HG03097 (cell line): ENCODE measurements at regions not wholly inside any gene's neighbourhood (a gene's known extent, or its start where the extent isn't known, plus 50 kb on each side); places are given as distances from the start of the nearest gene placed in this dataset.

Experiments used
- ATAC-seq: cut with Tn5 transposase; IDR thresholded peaks from one replicate; pipeline ENCODE4 v1.9.1; 2021; ENCODE audit not compliant: unreplicated experiment, low FRiP score

- ATAC-seq: no peak
Measured at GRCh38 chr2:40886100-40886499, 434.2 kb upstream of the SLC8A1 start.

DNA sequence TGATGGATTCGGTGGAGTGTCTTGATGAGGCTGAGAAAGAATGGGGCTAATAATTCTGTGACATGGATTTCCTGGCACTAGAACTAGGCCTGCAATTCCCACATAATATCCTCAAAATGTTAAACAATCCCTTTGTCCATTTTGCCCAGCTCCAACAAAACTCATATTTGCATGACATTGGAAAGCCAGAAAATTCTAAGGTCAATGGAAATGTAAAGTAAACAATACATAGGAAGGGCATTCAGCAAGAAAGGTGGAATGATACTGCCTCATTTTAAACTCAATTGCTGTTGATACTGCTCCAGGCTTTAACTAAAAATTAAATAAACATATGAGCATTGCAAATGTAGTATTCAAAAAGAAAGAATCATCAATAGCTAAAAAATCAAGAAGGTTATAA, 434.8 kb upstream of the SLC8A1 start:
- no peak for ATAC-seq

- ATAC-seq: no peak
Measured at GRCh38 chr2:40896358-40896757, 444.5 kb upstream of the SLC8A1 start.

- no peak for ATAC-seq
Measured at GRCh38 chr2:40914666-40915065, 462.8 kb upstream of the SLC8A1 start.

DNA sequence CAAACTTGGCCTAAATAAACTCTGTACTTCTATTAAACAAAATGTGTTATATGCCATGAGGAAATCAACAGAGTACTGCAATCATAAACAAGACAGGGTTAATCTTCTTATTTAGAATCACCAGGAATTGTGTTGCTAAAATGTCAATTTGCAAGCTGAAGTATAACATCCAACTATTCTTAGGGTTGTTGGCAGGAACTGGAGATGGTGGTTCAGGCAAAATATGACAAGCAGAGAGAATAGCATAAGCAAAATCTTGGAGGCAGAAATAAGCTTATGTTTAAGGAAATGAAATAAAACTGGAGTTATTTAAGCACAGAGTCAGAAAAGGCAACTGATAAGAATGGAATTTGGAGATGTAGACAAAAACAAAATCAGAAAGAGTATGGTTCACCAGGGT, 463.8 kb upstream of the SLC8A1 start:
- ATAC-seq: no peak

GRCh38 chr2:40935349-40935748, 483.5 kb upstream of the SLC8A1 start:
- no peak for ATAC-seq

GRCh38 chr2:40937284-40937683, 485.4 kb upstream of the SLC8A1 start:
- ATAC-seq: no peak

DNA sequence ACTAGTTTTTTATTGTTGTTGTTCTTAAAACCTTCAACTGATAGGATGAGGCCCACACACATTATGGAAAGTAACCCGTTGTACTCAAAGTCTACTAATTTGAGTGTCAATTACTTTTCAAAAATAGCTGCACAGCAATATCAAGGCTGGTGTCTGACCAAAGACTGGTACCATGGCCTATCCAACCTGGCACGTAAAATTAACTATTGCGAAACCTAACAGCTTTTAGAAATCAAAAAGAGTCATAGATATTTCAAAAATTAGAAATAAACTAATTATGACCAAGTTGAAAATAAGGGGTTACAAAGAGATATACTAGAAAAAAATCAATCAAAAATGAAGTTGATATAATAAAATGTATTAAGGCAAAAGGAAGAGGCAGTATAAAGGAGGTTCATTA, 501.5 kb upstream of the SLC8A1 start:
- ATAC-seq: no peak

- no peak for ATAC-seq
Measured at GRCh38 chr2:40955042-40955441, 503.2 kb upstream of the SLC8A1 start.

DNA sequence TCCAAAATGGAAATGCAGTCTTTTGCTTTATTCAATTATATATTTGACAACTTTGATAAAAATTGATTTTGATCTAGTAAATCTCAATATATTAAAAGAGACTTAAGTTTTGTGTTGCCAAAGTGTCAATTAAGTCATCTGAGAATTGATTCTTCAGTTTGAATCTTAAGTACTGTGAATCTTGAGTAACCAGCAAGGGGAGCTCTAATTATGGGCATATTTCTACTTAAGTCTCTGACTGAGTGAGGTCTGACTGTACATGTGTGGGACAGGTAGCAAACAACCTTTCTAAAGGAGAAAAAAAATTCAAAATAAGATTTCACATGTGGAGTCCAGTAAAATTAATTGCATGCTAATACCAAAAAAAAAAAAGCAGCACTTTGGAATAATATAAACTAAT, 503.7 kb upstream of the SLC8A1 start:
- no peak for ATAC-seq

DNA sequence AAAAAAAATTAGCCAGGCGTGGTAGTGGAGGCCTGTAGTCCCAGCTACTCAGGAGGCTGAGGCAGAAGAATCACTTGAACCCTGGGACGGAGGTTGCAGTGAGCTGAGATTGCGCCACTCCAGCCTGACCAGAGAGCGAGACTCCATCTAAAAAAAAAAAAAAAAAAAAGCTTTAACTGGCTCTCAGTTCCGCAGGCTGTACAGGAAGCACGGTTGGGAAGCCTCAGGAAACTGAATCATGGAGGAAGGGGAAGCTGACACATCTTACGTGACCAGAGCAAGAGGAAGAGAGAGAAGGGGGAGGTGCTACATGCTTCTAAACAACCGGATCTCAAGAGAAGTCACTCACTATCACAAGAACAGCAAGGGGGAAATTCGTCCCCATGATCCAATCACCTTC, 505.6 kb upstream of the SLC8A1 start:
- no peak for ATAC-seq

DNA sequence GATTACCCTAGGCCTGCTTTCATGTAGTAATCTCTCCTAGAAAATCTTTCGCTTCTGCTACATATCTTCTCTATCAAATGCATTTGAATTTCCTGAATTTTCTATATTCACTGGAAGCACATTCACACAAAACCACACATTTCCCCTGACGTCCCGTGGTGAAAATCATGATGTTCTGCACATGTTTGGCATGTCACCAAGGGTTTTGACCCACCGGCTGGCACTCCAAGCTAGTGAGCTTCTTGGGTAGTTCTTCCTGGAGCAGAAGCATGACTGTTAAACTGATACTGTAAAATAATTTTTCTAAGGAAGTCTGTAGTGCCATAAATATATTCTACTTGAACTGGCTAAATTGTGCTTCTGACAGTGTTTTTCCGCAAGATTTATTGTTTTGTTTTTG, 510.1 kb upstream of the SLC8A1 start:
- ATAC-seq: no peak

DNA sequence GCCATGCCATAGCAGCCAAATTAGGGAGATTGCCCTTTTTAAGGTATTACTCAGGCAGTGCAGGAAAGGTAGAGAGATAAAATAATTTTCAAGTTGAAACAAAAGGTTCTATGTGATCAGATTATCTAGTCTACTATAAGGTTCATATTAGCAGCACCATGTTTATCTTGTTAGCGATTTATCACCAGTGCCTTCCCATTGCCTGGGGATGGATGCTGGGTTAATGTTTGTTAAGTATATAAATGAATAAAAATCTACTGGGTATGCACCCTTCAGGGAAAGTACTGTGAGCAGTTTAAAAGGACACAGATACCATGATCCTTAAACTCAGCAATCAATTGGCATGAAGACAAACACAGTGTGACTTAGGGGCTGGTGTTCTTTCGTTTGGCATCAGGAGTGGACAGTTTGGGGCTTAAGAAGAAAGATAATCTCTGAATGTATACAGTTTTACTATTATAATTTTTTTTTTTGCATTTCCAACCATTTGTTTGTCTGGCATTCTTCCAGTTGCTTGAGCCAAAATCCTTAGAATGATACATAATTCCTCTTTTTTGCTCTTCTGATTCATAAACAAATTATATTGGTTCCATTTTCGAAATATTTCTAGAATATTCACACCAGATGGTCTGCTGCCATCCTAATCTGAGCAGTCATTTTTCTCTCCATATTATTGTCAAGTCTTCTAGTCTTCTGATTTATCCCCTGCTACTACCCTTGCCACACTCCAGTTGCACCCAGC, 512.8 kb upstream of the SLC8A1 start:
- ATAC-seq: no peak

DNA sequence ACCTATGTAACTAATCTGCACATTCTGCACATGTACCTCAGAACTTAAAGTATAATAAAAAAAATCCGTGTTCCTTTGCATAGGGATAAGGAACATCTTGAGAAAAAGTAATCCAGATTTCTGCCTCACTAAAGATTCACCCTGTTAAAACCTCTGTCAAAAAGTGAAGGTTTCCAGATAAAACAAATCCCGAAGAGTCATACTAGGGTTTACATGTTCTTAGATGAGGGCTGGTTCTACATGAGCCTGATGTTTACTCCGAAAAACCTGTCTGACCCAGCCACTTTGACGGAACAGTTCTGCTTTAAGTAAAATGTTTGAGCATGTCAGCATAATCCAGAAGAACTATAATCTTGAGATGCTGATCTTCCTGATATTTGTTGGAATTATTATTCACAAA, 515.6 kb upstream of the SLC8A1 start:
- ATAC-seq: no peak

DNA sequence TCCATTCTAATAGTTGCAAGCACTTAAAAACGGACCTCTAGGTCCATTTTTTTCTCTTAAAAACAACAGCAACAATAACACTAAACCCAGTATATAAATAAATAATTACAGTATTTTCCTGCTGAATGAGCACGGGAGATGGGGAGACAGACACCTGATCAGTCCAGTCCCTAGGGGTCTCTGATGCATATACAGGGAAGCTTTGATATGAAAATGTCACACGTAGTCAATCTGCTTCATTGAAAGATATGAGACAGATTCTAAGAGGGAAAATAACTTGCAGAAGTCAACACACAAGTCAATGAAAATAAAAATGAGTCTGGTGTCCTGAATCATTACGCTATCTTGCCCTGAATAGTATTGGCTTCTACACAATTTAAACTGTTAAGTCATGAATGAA, 523.3 kb upstream of the SLC8A1 start:
- ATAC-seq: no peak

GRCh38 chr2:40997362-40997761, 545.5 kb upstream of the SLC8A1 start:
- ATAC-seq: no peak

GRCh38 chr2:41000374-41000773, 548.5 kb upstream of the SLC8A1 start:
- no peak for ATAC-seq

DNA sequence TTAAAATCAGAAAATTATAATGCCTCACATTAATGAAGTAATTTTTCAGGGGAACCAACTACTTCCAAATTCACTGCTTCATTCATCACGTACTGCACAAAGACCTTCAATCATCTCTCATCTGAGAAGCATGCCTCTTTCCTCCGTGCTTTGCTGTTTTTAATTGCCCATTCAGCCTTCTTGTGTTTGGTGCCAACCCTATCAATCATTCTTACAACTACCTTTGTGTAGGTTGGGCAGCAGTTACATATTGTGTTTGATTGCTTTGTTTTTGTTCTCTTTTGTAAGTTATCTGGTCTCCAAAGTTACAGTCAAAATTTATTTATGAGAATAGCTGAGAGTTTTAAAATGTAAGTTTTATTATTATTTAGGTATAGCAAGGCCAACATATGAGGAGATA, 549.0 kb upstream of the SLC8A1 start:
- ATAC-seq: no peak

DNA sequence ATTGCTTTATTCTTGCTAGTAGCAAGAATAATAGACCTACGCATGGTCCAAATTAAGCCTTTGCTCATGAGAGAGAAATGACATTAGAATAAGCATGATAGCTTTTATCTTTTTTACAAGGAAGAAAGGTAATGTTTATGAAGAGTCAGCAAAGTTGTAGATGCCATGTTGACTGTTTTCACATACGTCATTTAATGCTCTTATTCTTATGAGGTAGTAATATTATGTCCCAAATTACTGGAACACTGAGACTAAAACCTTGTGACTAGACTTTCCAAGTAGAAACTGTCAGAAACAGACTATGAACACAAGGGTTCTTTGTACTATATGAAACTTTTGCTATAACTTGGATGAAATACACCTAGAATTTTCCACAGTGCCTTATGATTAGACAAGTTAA, 552.8 kb upstream of the SLC8A1 start:
- ATAC-seq: no peak

DNA sequence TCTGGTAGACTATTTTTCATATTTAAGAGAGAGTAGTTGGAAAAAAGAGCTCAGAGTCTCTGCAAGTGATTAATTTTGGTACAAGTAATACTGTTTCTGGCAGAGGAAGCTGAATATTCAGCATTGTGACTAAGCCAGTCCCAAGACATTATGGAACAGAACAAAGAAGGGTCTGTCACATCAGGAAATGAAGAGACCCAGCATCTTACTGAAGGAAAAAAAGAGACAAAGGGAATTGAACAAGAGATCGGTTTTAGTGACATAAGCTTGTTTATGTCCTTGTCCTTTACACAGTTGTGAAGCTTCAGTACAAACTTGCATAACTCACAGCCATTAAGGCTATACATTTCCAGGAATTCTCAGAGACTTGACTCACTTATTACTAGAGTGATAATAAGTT, 568.5 kb upstream of the SLC8A1 start:
- ATAC-seq: no peak

GRCh38 chr2:41024816-41025215, 572.9 kb upstream of the SLC8A1 start:
- ATAC-seq: no peak

GRCh38 chr2:41026613-41027012, 574.7 kb upstream of the SLC8A1 start:
- no peak for ATAC-seq

DNA sequence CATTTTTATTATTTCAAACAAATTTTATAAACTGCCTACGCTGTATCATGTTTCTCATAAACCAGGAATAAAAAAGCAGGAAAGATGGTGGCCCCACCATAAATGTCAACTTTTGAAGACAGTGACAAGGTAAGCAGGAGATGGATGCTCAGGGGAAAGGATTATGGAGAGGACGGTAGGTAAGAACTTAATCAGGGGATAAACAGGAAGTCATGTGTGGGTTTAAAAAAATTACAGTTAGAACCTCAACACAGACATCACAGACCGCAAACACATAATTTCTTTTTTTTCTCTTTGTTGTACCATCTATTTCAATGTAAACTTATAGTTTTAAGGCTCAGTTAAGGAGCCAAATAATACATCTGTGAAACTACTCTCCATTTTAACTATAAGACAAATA, 575.2 kb upstream of the SLC8A1 start:
- no peak for ATAC-seq
